CD14-positive monocyte (primary cell): ENCODE measurements at regions not wholly inside any gene's neighbourhood (a gene's known extent, or its start where the extent isn't known, plus 50 kb on each side); places are given as distances from the start of the nearest gene placed in this dataset.

Source experiments
- DNase-seq, 3 donors: peaks; one replicate each; pipeline ENCODE4 v3.0.0-alpha.2; 2011 to 2022
- H2AFZ ChIP-seq: 2 replicates; pipeline ENCODE4 v1.6.0; 2012; ENCODE audit warnings: mild to moderate bottlenecking, low read depth, low read length, inconsistent platforms; ENCODE audit not compliant: insufficient read depth, poor library complexity, severe bottlenecking
- H3K27ac ChIP-seq, 2 donors: 1 replicate in 1 of 2; 2 replicates in 1 of 2; pipeline ENCODE4 v1.5.1; 2012 to 2013; ENCODE audit warnings: low read length in 2 of 2, control low read depth in 1 of 2, inconsistent platforms in 1 of 2, low read depth in 1 of 2, mild to moderate bottlenecking in 1 of 2
- H3K27me3 ChIP-seq, 2 donors: one replicate each; pipeline versions ENCODE4 v1.6.0 to v1.6.1; 2011 to 2013; ENCODE audit warnings: low read length in 2 of 2; ENCODE audit not compliant: control insufficient read depth in 2 of 2, insufficient read depth in 2 of 2
- H3K36me3 ChIP-seq, 2 donors: replicated peaks in 1 of 2; 1 replicate in 1 of 2; 2 replicates in 1 of 2; pipeline versions ENCODE4 v1.5.1 to v1.6.1; 2012 to 2013; ENCODE audit warnings: low read length in 2 of 2, control low read depth in 1 of 2, inconsistent platforms in 1 of 2, mild to moderate bottlenecking in 1 of 2; ENCODE audit not compliant: insufficient read depth in 2 of 2, control insufficient read depth in 1 of 2
- H3K4me1 ChIP-seq, 2 donors: 1 replicate in 1 of 2; 2 replicates in 1 of 2; pipeline versions ENCODE4 v1.5.1 to v1.6.1; 2012 to 2013; ENCODE audit warnings: low read length in 2 of 2, control low read depth in 1 of 2, inconsistent platforms in 1 of 2, mild to moderate bottlenecking in 1 of 2, moderate library complexity in 1 of 2; ENCODE audit not compliant: insufficient read depth in 2 of 2, control insufficient read depth in 1 of 2
- H3K4me2 ChIP-seq: replicated peaks from 2 replicates; pipeline ENCODE3; 2012; ENCODE audit warnings: low read length, moderate library complexity, mild to moderate bottlenecking; ENCODE audit not compliant: poor library complexity, severe bottlenecking; ENCODE audit errors: extremely low read depth
- H3K4me3 ChIP-seq, 3 experiments: fragments of 200-600 bp in 1 of 3; sonication (generic) in 1 of 3; replicated peaks in 1 of 3; 1 replicate in 2 of 3; 2 replicates in 1 of 3; pipeline ENCODE4 v1.5.1; 2011 to 2013; ENCODE audit warnings: low read length in 3 of 3, mild to moderate bottlenecking in 3 of 3, control low read depth in 2 of 3, low read depth in 2 of 3, inconsistent platforms in 1 of 3, moderate library complexity in 1 of 3
- H3K79me2 ChIP-seq: 2 replicates; pipeline ENCODE4 v1.6.0; 2012; ENCODE audit warnings: mild to moderate bottlenecking, control low read depth, inconsistent platforms, low read length, moderate library complexity; ENCODE audit not compliant: insufficient read depth
- H3K9ac ChIP-seq: 2 replicates; pipeline ENCODE4 v1.6.0; 2017; ENCODE audit warnings: low read length, mild to moderate bottlenecking; ENCODE audit not compliant: insufficient read depth, poor library complexity, severe bottlenecking
- H3K9me3 ChIP-seq, 2 donors: replicated peaks in 1 of 2; 1 replicate in 1 of 2; 2 replicates in 1 of 2; pipeline versions ENCODE4 v1.5.1 to v1.6.1; 2012 to 2013; ENCODE audit warnings: low read length in 2 of 2, control low read depth in 1 of 2; ENCODE audit not compliant: control insufficient read depth in 1 of 2, insufficient read depth in 1 of 2
- H4K20me1 ChIP-seq: 2 replicates; pipeline ENCODE4 v1.6.0; 2012; ENCODE audit warnings: mild to moderate bottlenecking, low read length, control low read depth, moderate library complexity; ENCODE audit not compliant: insufficient read depth
- H3K27ac Mint-ChIP-seq, 7 donors: one replicate each; pipeline ENCODE4 v1.8.0; 2020; ENCODE audit warnings: mild to moderate bottlenecking in 7 of 7, mixed read lengths in 7 of 7, moderate library complexity in 6 of 7, inconsistent platforms in 2 of 7
- H3K27me3 Mint-ChIP-seq, 3 donors: one replicate each; pipeline ENCODE4 v1.8.0; 2021 to 2022; ENCODE audit warnings: low read depth in 3 of 3, mild to moderate bottlenecking in 3 of 3, mixed read lengths in 3 of 3, moderate library complexity in 3 of 3, inconsistent platforms in 1 of 3
- H3K36me3 Mint-ChIP-seq, 2 donors: one replicate each; pipeline ENCODE4 v1.8.0; 2020; ENCODE audit warnings: mixed read lengths in 2 of 2, inconsistent platforms in 1 of 2, mild to moderate bottlenecking in 1 of 2
- H3K4me1 Mint-ChIP-seq: one replicate; pipeline ENCODE4 v1.8.0; 2020; ENCODE audit warnings: mild to moderate bottlenecking, mixed read lengths
- H3K4me3 Mint-ChIP-seq, 2 donors: one replicate each; pipeline ENCODE4 v1.8.0; 2020; ENCODE audit warnings: mild to moderate bottlenecking in 2 of 2, mixed read lengths in 2 of 2, moderate library complexity in 1 of 2
- H3K9me3 Mint-ChIP-seq, 7 donors: one replicate each; pipeline ENCODE4 v1.8.0; 2020 to 2022; ENCODE audit warnings: mixed read lengths in 7 of 7, mild to moderate bottlenecking in 6 of 7, moderate library complexity in 6 of 7, inconsistent platforms in 2 of 7
- WGBS: methylation state at CpG from one replicate; pipeline ENCODE4 v1.1.5; 2013; ENCODE audit warnings: missing lambda C conversion rate; ENCODE audit not compliant: insufficient coverage; 5-methylcytosine and 5-hydroxymethylcytosine counted together
- intact Hi-C, 2 donors: fragments of 100-400 bp; cut with micrococcal nuclease; formaldehyde crosslinking; loops; one replicate each; pipeline versions ENCODE4 v1.15.0 to v1.15.1; 2023
- TF ChIP-seq, protein P1 (sequence below): fragments of 200-600 bp; IDR thresholded peaks from one replicate; pipeline ENCODE4 v1.8.0; 2022; ENCODE audit warnings: antibody characterized with exemption, mild to moderate bottlenecking

GRCh38 chr4:14277505-14277904, 650.0 kb upstream of the BOD1L1 start:
- no peak overlapping the region for H3K27ac ChIP-seq
- H3K9me3 ChIP-seq = no peaks in the 10 kb centered on the region
- H4K20me1 ChIP-seq = no peaks in the 10 kb centered on the region
- no peak overlapping the region for H3K4me3 ChIP-seq
- no peak overlapping the region for H3K9ac ChIP-seq
- H3K36me3 Mint-ChIP-seq = no peaks in the 10 kb centered on the region
- intact Hi-C loops = no loop called here
- H3K27me3 ChIP-seq = no peaks in the 10 kb centered on the region
- H3K4me1 Mint-ChIP-seq = peaks cover 9% of the 10 kb centered on the region
- WGBS = 100% methylated on average over 2 of the region's 4 CpGs
- no peaks in the 10 kb centered on the region for H3K36me3 ChIP-seq
- no peak overlapping the region for H3K4me2 ChIP-seq
- TF ChIP-seq, protein P1, sequence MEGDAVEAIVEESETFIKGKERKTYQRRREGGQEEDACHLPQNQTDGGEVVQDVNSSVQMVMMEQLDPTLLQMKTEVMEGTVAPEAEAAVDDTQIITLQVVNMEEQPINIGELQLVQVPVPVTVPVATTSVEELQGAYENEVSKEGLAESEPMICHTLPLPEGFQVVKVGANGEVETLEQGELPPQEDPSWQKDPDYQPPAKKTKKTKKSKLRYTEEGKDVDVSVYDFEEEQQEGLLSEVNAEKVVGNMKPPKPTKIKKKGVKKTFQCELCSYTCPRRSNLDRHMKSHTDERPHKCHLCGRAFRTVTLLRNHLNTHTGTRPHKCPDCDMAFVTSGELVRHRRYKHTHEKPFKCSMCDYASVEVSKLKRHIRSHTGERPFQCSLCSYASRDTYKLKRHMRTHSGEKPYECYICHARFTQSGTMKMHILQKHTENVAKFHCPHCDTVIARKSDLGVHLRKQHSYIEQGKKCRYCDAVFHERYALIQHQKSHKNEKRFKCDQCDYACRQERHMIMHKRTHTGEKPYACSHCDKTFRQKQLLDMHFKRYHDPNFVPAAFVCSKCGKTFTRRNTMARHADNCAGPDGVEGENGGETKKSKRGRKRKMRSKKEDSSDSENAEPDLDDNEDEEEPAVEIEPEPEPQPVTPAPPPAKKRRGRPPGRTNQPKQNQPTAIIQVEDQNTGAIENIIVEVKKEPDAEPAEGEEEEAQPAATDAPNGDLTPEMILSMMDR = no peak
- peaks cover 0 to 6% (median 2%) of the 10 kb centered on the region in 7 donors for H3K9me3 Mint-ChIP-seq
- no peak overlapping the region for H3K27ac Mint-ChIP-seq
- H3K4me3 Mint-ChIP-seq = no peak overlapping the region
- DNase-seq = no peak
- no peak overlapping the region for H2AFZ ChIP-seq
- H3K4me1 ChIP-seq = peaks cover 0 to 6% of the 10 kb centered on the region in 2 donors
- H3K79me2 ChIP-seq = no peaks in the 10 kb centered on the region
- no peaks in the 10 kb centered on the region for H3K27me3 Mint-ChIP-seq

DNA sequence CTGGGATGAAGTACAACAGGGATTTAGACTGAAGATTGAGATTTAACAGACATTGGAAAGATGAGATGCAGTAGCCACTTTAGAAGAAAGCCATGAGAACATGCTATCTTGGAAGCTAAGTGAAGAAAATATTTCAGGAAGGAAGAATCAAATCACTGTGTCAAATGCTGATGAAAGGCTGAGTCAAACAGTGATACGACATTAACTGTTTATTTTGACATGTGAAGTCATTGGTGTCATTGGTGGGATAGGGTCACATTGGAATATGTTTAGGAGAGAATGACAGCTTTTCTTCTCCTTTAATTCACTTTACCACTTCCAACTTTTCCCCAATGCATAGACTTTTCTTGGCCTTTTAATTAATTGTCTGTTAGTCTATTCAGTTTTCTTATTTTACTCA, 653.0 kb upstream of the BOD1L1 start:
- TF ChIP-seq, protein P1 = no peak
- H3K79me2 ChIP-seq = no peaks in the 10 kb centered on the region
- no peaks in the 10 kb centered on the region for H3K36me3 ChIP-seq
- intact Hi-C loops = no loop called here
- Mint-ChIP-seq H3K27me3 (no peaks in the 10 kb centered on the region), H3K4me1 (peaks cover 2% of the 10 kb centered on the region), H3K4me3 (no peak overlapping the region), H3K27ac (no peak overlapping the region), H3K9me3 (peaks cover 0 to 9% (median 2%) of the 10 kb centered on the region in 7 donors), H3K36me3 (no peaks in the 10 kb centered on the region)
- H3K9ac ChIP-seq = no peak overlapping the region
- DNase-seq = no peak
- no peaks in the 10 kb centered on the region for H4K20me1 ChIP-seq
- no peaks in the 10 kb centered on the region for H3K4me1 ChIP-seq
- H3K4me2 ChIP-seq = no peak overlapping the region
- no peaks in the 10 kb centered on the region for H3K9me3 ChIP-seq
- H3K4me3 ChIP-seq = no peak overlapping the region
- no peak overlapping the region for H3K27ac ChIP-seq
- no CpG with 5 or more reads among the region's 1 CpG for WGBS
- no peaks in the 10 kb centered on the region for H3K27me3 ChIP-seq
- H2AFZ ChIP-seq = no peak overlapping the region
